Activated T-cell treated with anti-CD3 and anti-CD28 coated beads, Interleukin-2, amount 50 U/mL, for 4 hours (primary cell): ENCODE measurements at regions not wholly inside any gene's neighbourhood (a gene's known extent, or its start where the extent isn't known, plus 50 kb on each side); places are given as distances from the start of the nearest gene placed in this dataset.
"Not testable (repeated sequence)": the region's sequence is repeated elsewhere in the genome, so short reads cannot be mapped to it uniquely, and the experiment has no call there.

Experiments
- ATAC-seq, 2 donors: fragments of 200-7000 bp; cut with Tn5 transposase; one replicate each; pipeline ENCODE4 v1.10.0; 2021
- DNase-seq: peaks from one replicate; pipeline ENCODE4 v3.0.0-alpha.2; 2020
- H3K27me3 Mint-ChIP-seq: one replicate; pipeline ENCODE4 v1.8.0; 2021; ENCODE audit warnings: low read depth, mixed read lengths
- H3K36me3 Mint-ChIP-seq: one replicate; pipeline ENCODE4 v1.8.0; 2022; ENCODE audit warnings: mixed read lengths; ENCODE audit not compliant: insufficient read depth
- H3K4me1 Mint-ChIP-seq: one replicate; pipeline ENCODE4 v1.8.0; 2021; ENCODE audit warnings: low read depth, mixed read lengths
- H3K4me3 Mint-ChIP-seq: one replicate; pipeline ENCODE4 v1.8.0; 2021; ENCODE audit warnings: mild to moderate bottlenecking, moderate library complexity, mixed read lengths
- H3K9me3 Mint-ChIP-seq: one replicate; pipeline ENCODE4 v1.8.0; 2021; ENCODE audit warnings: mixed read lengths

DNA sequence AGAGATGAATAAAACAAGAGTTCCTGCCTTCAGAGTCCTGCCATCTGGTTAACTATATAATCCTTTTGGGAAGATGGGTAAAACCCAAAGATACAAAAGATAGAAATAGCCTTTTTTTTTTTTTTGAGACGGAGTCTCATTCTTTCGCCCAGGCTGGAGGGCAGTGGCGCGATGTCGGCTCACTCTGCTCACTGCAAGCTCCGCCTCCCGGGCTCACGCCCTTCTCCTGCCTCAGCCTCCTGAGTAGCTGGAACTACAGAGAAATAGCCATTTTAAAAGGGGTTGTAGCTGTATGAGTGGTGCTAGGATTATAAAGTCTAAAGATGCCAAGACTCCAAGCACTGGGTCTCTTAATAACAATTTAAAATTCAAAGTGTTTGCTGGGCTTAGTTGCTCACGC lies 97.2 kb downstream of the KDR start:
- no peak for DNase-seq
- no peak for ATAC-seq
- H3K36me3 Mint-ChIP-seq, result no peaks in the 10 kb centered on the region
- no peaks in the 10 kb centered on the region for H3K9me3 Mint-ChIP-seq
- H3K4me3 Mint-ChIP-seq, result no peak overlapping the region
- H3K27me3 Mint-ChIP-seq, result peaks cover 2% of the 10 kb centered on the region
- no peaks in the 10 kb centered on the region for H3K4me1 Mint-ChIP-seq

DNA sequence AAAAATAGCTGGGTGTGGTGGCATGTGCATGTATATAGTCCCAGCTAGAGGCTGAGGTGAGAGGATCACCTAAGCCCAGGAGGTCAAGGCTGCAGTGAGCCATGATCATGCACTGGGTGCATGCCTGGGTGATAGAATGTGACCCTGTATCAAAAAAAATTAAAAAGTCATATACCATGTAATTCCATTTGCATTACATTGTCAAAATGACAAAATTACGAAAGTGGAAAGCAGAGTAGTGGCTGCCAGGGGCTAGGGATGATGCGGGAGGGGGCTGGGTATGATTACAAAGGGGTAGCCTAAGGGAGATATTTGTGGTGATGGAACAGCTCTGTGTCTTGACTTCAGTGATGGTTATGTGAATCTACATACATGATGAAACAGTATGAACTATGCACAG lies 97.8 kb downstream of the KDR start:
- Mint-ChIP-seq H3K27me3 (no peaks in the 10 kb centered on the region), H3K36me3 (no peaks in the 10 kb centered on the region), H3K9me3 (no peaks in the 10 kb centered on the region), H3K4me3 (no peak overlapping the region), H3K4me1 (no peaks in the 10 kb centered on the region)
- ATAC-seq (no peak), DNase-seq (no peak)

DNA sequence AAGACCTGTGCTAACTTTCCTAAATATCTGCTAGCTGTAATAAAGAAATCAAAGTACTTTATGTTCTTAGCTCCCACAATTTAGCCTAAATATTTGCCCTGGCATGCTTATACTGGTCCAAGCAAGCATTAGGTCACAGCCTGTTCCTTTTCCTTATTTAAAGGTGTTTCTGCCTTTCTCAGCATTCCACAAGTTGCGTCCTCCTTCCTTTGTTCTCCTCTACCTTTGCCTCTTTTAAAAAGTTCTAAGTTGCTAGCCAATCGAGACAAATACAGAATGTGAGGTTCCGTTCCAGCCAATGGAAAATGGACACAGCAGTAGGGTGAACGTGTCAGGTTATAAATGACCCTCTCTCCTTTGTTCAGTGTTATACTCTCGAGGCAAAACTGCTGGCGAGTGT lies 99.9 kb downstream of the KDR start:
- H3K36me3 Mint-ChIP-seq, H3K9me3 Mint-ChIP-seq, DNase-seq, ATAC-seq, H3K27me3 Mint-ChIP-seq, H3K4me1 Mint-ChIP-seq, H3K4me3 Mint-ChIP-seq: not testable (repeated sequence)

DNA sequence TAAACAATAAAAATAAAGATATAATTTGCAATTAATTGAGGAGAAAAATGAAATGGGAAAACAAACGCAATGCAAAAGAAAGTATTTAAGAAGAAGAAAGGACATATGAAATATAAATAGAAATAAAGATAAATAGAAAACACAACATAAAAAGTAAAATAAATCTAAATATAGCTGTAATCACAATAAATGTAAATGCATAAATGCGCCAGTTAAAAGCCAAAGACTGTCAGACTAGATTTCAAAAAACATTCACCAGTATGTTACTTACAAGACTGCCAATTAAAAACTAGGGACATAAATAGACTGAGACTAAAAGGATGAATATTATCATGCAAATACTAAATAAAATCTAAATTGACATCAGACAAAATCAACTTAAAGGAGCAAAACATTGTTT lies 102.4 kb downstream of the KDR start:
- Mint-ChIP-seq H3K36me3 (no peaks in the 10 kb centered on the region), H3K9me3 (no peaks in the 10 kb centered on the region), H3K4me1 (no peaks in the 10 kb centered on the region), H3K27me3 (peaks cover 7% of the 10 kb centered on the region), H3K4me3 (no peak overlapping the region)
- no peak for ATAC-seq
- no peak for DNase-seq

DNA sequence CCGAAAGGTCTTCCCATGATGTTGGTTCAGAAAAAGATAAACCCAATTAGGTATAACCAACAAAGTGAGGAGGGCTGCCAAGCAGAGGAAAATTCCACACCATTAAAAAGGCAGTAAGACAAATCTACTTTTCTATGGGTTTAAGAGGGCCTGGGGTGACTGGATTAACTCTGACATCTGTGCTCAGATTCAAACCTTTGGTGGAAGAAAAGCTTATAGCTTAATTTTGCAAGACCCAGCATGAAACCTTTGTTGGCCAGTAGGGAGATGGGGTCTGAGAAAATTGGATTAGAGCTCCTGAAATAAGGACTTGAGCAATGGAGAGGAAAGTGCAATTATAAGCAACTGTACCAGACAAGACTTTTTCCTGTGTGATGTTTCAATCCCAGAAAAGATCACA lies 104.2 kb downstream of the KDR start:
- ATAC-seq (no peak), DNase-seq (no peak)
- Mint-ChIP-seq H3K27me3 (peaks cover 7% of the 10 kb centered on the region), H3K36me3 (no peaks in the 10 kb centered on the region), H3K4me1 (no peaks in the 10 kb centered on the region), H3K9me3 (no peaks in the 10 kb centered on the region), H3K4me3 (no peak overlapping the region)

DNA sequence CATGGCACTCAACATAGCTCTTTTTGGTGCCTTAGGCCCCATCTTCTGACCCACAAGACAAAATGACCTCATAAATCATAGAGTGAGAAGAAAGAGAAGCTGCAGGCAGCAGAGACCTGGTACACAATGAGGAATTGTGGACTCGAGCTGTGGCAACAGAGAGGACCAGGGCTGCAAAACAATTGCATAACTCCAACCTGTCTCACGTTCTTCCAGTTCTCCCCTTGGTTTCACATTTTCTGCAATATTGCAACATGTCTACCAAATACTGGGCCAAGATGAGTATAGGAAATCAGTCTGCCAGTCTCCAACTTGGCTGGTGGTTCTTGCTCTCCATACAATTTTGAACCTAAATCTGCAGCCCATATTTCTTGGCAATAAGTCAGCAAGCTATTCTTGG lies 105.3 kb downstream of the KDR start:
- DNase-seq (no peak), ATAC-seq (no peak)
- Mint-ChIP-seq H3K4me3 (no peak overlapping the region), H3K27me3 (peaks cover 7% of the 10 kb centered on the region), H3K36me3 (no peaks in the 10 kb centered on the region), H3K9me3 (no peaks in the 10 kb centered on the region), H3K4me1 (no peaks in the 10 kb centered on the region)

DNA sequence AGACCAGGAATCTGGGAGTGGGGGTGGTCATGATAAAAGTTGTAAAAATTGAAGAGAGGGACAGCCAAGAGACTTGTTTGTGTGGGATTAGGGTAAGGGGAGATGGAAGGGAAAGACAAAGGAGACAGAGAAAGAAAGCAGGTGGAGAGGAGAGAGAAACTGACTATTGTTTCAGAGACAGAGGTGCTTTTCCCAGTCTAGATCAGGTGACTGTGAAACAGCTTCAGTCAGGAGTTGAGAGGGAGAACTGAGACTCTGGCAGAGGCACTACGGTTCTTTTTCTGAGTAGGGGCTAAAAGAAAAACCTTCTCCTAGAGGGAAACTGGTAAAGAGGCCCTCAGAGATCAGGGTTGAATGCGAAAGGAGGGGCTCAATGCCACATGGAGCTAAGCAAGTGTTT lies 106.4 kb downstream of the KDR start:
- DNase-seq, result no peak
- Mint-ChIP-seq H3K36me3 (no peaks in the 10 kb centered on the region), H3K4me3 (no peak overlapping the region), H3K4me1 (no peaks in the 10 kb centered on the region), H3K9me3 (no peaks in the 10 kb centered on the region), H3K27me3 (peaks cover 7% of the 10 kb centered on the region)
- ATAC-seq, result no peak

DNA sequence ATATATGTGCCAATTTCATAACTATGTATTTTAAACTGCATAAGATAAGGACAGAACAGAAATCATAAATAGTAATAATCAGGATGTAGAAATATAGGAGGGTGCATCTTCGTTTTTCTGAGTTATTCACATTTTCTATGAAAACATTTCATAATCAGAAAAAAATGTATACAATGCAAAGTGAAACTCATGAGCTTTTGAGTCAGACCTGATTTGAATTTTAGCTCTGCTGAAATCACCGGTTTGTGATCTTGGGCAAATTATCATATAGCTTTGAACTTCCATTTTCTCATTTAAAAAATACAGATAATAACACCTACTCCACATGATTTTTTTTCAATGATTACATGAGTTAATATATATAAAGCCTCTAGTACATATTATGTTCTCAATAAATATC lies 106.9 kb downstream of the KDR start:
- Mint-ChIP-seq H3K4me3 (no peak overlapping the region), H3K36me3 (no peaks in the 10 kb centered on the region), H3K27me3 (peaks cover 7% of the 10 kb centered on the region), H3K9me3 (no peaks in the 10 kb centered on the region), H3K4me1 (no peaks in the 10 kb centered on the region)
- ATAC-seq, result no peak
- DNase-seq, result no peak

DNA sequence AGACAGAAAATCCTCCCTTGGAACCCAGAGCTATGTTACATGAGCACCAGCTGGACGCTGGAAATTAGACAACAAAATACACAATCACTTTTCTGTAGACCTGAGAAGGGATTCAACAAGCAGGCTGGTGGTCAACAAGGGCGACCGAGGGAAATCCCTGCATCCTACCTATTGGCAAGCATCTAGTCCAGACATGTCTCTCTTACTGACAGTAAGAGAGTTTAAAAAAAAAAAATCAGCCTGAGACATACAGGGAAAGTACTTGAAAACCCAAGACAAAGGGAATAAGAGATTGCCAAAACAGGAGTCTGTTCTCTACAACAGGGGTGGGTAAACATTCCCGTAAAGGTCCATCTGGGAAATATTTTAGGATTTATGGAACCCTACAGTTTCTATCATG lies 108.0 kb downstream of the KDR start:
- ATAC-seq (no peak), DNase-seq (no peak)
- Mint-ChIP-seq H3K4me1 (no peaks in the 10 kb centered on the region), H3K9me3 (no peaks in the 10 kb centered on the region), H3K27me3 (peaks cover 7% of the 10 kb centered on the region), H3K36me3 (no peaks in the 10 kb centered on the region), H3K4me3 (no peak overlapping the region)

DNA sequence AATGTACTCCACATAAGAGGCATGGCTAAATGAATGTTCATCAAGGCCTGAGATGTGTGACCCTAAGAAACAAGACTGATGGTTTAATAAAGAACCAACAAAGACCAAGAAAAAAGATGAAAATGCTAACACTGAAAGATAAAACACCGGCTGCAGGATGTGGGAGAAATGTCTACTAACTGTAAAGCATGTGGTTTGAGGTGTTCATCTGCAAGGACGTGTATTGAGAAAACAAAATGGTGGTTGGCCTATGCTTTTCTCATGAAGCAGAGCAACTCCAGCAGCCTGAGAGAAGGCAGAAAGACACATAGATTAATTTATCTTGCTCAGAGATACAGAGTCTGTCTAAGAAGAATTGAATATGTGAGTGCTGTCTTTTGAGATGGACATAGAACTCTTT lies 109.3 kb downstream of the KDR start:
- H3K27me3 Mint-ChIP-seq, result peaks cover 6% of the 10 kb centered on the region
- no peaks in the 10 kb centered on the region for H3K4me1 Mint-ChIP-seq
- no peaks in the 10 kb centered on the region for H3K9me3 Mint-ChIP-seq
- no peak for ATAC-seq
- DNase-seq, result no peak
- no peaks in the 10 kb centered on the region for H3K36me3 Mint-ChIP-seq
- no peak overlapping the region for H3K4me3 Mint-ChIP-seq

DNA sequence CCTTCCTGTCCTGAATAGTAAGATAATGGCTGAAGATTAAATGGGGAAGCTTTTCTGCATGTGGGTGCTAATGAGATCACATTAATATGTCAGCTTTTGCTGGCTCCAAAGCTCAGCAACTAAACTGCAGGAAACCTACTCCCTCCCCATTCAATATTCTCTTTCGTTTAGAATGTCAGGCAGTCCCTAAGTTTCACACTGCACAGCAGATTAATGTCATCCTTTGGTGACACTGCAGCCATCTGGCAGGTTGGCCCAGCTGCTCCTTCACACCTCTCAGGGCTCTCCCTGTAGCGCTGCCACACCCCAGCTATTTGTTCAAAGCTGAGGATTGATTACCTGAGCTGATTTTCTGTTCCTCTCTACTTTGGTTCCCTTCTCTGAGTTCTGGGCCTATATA lies 110.5 kb downstream of the KDR start:
- no peaks in the 10 kb centered on the region for H3K36me3 Mint-ChIP-seq
- no peak overlapping the region for H3K4me3 Mint-ChIP-seq
- DNase-seq, result no peak
- H3K9me3 Mint-ChIP-seq, result no peaks in the 10 kb centered on the region
- H3K27me3 Mint-ChIP-seq, result peaks cover 4% of the 10 kb centered on the region
- no peak for ATAC-seq
- H3K4me1 Mint-ChIP-seq, result no peaks in the 10 kb centered on the region

DNA sequence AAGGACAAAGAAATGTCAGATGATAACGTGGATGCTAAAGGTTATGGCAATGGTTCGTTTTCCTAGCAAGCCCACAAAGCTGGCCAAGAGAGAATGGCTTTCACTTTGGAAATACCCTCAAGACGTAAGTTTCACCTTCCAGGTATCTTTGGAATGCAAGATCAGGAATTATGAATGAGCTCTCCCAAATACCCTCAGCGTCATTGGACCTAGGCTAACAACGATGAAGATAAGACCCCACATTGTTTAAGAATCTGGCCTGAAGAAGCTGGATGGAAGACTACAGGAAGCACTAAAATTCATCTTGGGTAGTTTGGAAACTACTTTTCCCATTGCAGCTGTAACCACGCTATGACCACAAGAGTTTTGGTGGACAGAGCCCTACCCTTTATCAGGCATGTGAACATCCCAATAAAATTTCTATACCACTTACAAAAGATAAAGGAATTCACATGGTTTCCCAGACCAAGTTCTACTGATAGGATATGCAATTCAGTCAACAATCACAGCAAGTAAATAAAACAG lies 111.9 kb downstream of the KDR start:
- H3K36me3 Mint-ChIP-seq, result no peaks in the 10 kb centered on the region
- no peaks in the 10 kb centered on the region for H3K4me1 Mint-ChIP-seq
- no peak for DNase-seq
- no peaks in the 10 kb centered on the region for H3K9me3 Mint-ChIP-seq
- H3K4me3 Mint-ChIP-seq, result no peak overlapping the region
- peaks cover 2% of the 10 kb centered on the region for H3K27me3 Mint-ChIP-seq
- no peak for ATAC-seq

DNA sequence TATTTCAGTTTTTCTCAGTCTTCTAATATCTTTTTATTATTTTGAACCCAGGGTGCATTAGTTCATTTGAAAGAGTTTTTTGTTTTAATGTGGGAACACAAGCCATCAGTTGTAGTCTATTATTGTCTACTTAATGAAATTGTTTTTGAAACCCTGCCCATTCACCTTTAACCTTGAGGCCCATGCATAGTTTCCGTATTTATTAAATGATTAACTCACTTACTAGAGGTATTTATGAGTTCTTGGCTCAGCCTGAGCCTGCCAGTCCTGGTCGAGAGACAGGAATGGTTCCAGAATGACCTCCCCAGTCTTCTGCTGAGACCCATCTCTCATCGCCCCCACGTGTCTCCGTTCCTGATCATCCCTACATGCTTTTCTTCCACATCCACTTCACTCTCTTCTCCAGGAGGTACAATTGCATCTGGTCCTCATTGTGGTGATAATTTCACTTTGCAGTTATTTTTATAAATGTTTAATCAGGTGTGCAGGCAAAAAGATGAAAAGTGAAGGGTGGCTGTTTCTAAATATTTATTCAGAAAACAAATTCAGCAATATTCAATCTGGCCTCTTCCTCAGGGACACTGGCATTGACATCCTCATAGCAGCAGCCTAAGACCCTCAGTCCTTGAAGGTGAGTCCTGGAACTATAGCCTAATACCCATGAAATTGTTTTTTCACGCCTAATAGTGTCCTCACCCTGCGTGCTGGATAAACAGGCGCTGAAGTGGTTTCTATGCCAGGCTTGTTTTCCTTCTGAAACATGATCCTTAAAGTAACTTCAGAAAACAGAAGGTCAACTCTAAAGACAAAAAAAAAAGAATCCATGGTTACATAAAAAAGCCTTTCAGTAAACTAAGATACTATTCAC lies 112.8 kb downstream of the KDR start:
- Mint-ChIP-seq H3K4me1 (no peaks in the 10 kb centered on the region), H3K36me3 (no peaks in the 10 kb centered on the region), H3K4me3 (no peak overlapping the region), H3K27me3 (peaks cover 2% of the 10 kb centered on the region), H3K9me3 (no peaks in the 10 kb centered on the region)
- no peak for ATAC-seq
- no peak for DNase-seq

DNA sequence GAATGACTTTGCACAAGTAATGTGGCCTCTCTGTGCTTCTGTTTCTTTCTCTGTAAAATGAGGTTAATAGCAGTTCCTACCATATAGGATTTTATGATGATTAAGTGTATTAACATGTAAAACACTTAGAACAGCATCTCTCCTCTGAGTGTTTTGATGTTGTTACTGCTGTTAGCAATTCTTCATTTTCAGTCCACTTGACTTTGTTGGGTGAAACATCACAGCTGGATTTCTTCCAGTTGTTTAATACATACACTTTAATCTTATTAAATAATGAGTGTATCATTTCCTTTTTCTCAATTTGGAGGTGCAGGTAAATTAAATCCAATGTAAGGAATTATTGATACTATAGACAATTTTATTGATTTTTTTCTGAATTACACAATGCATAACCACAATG lies 113.6 kb downstream of the KDR start:
- Mint-ChIP-seq H3K36me3 (no peaks in the 10 kb centered on the region), H3K4me1 (no peaks in the 10 kb centered on the region), H3K9me3 (no peaks in the 10 kb centered on the region), H3K4me3 (no peak overlapping the region), H3K27me3 (peaks cover 2% of the 10 kb centered on the region)
- DNase-seq (no peak), ATAC-seq (no peak)

DNA sequence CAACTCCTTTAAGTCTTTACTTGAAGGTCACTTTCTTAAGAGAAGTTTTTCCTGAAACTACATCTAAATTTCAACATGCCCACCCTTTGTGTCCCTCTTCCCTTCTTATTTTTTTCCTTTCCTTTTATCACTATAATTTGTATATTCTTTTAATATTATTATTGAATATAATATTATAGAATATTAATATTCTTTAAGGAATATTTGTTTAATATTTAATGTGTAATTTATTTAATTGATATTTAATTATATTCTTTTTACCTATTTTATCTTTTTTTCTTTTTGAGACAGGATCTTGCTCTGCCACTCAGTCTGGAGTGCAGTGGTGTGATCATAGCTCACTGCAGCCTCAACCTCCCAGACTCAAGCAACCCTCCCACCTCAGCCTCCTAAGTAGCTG lies 114.8 kb downstream of the KDR start:
- Mint-ChIP-seq H3K4me1 (no peaks in the 10 kb centered on the region), H3K27me3 (peaks cover 2% of the 10 kb centered on the region), H3K4me3 (no peak overlapping the region), H3K36me3 (no peaks in the 10 kb centered on the region), H3K9me3 (no peaks in the 10 kb centered on the region)
- DNase-seq, result no peak
- no peak for ATAC-seq
